ENCODE measurements at regions not wholly inside any gene's neighbourhood (a gene's known extent, or its start where the extent isn't known, plus 50 kb on each side); places are given as distances from the start of the nearest gene placed in this dataset.

GRCh38 chr2:192570788-192571187 is 376.1 kb upstream of the TMEFF2 start:
- H3K4me3 ChIP-seq: no peak overlapping the region
- ATAC-seq: no peak
- DNase-seq: no peak
- no peaks in the 10 kb centered on the region for H3K36me3 ChIP-seq
- peaks cover 0 to 8% of the 10 kb centered on the region in 2 donors for H3K9me3 ChIP-seq
- TF ChIP-seq, protein P1, sequence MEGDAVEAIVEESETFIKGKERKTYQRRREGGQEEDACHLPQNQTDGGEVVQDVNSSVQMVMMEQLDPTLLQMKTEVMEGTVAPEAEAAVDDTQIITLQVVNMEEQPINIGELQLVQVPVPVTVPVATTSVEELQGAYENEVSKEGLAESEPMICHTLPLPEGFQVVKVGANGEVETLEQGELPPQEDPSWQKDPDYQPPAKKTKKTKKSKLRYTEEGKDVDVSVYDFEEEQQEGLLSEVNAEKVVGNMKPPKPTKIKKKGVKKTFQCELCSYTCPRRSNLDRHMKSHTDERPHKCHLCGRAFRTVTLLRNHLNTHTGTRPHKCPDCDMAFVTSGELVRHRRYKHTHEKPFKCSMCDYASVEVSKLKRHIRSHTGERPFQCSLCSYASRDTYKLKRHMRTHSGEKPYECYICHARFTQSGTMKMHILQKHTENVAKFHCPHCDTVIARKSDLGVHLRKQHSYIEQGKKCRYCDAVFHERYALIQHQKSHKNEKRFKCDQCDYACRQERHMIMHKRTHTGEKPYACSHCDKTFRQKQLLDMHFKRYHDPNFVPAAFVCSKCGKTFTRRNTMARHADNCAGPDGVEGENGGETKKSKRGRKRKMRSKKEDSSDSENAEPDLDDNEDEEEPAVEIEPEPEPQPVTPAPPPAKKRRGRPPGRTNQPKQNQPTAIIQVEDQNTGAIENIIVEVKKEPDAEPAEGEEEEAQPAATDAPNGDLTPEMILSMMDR (IDR thresholded peaks at IDR 0.05): no peak
- H3K4me1 ChIP-seq: no peaks in the 10 kb centered on the region
- H3K27ac ChIP-seq: no peak overlapping the region
- no peaks in the 10 kb centered on the region for H3K27me3 ChIP-seq
- intact Hi-C loops (cut with DNase I): no loop called here

DNA sequence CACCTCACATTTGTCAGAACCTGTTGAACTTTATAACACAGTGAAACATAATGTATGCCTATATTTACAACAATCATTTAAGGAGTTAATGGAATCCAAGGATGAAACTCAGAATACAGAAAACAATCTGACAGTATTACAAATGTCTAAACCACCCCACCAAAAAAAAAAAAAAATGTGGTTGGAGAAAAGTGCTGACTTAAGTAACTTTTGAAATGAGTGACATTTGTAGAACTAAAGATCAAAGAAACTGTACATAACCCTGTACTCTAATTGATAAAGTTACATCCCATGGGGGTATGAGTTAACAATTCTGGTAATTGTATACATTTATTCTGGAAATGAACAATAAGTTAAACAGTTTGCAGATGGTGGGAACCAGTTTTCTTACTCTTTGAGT is 372.1 kb upstream of the TMEFF2 start:
- ATAC-seq (no peak), DNase-seq (no peak)
- H3K36me3 ChIP-seq: no peaks in the 10 kb centered on the region
- intact Hi-C loops (cut with DNase I): no loop called here
- H3K27me3 ChIP-seq: no peaks in the 10 kb centered on the region
- H3K9me3 ChIP-seq: peaks cover 0 to 2% of the 10 kb centered on the region in 2 donors
- no peak overlapping the region for H3K27ac ChIP-seq
- H3K4me3 ChIP-seq: no peak overlapping the region
- no peaks in the 10 kb centered on the region for H3K4me1 ChIP-seq
- TF ChIP-seq, protein P1 (IDR thresholded peaks at IDR 0.05): no peak

GRCh38 chr2:192560326-192560725 is 365.6 kb upstream of the TMEFF2 start:
- ATAC-seq (no peak), DNase-seq (no peak)
- no peak overlapping the region for H3K4me3 ChIP-seq
- no peaks in the 10 kb centered on the region for H3K36me3 ChIP-seq
- intact Hi-C loops (cut with DNase I): no loop called here
- no peaks in the 10 kb centered on the region for H3K9me3 ChIP-seq
- no peak overlapping the region for H3K27ac ChIP-seq
- TF ChIP-seq, protein P1 (IDR thresholded peaks at IDR 0.05): no peak
- no peaks in the 10 kb centered on the region for H3K4me1 ChIP-seq
- no peaks in the 10 kb centered on the region for H3K27me3 ChIP-seq

- Histone ChIP-seq H3K36me3 (no peaks in the 10 kb centered on the region), H3K27me3 (no peaks in the 10 kb centered on the region), H3K9me3 (no peaks in the 10 kb centered on the region), H3K27ac (no peak overlapping the region), H3K4me1 (no peaks in the 10 kb centered on the region), H3K4me3 (no peak overlapping the region)
- TF ChIP-seq, protein P1 (IDR thresholded peaks at IDR 0.05): no peak
- ATAC-seq (no peak), DNase-seq (no peak)
- intact Hi-C loops (cut with DNase I): no loop called here
Measured at GRCh38 chr2:192559587-192559986, 364.9 kb upstream of the TMEFF2 start.

DNA sequence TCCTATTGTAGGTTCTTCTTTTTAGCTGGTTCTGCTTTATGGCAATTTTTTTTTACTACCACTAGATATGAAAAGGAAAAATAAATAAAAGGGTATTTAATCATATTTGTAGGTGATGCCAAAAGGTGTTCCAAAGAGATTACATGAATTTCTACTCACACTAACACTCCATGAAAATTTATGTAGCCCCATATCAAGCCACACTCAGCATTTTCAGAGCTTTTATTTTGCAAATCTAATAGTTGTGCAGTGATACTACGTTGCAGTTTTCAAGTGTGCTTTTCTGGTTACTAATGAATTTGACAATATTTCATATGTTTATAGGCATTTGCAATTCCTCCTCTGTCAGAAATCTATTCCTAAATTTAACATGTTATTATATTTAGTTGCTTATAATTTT is 363.9 kb upstream of the TMEFF2 start:
- H3K27me3 ChIP-seq: no peaks in the 10 kb centered on the region
- no peaks in the 10 kb centered on the region for H3K36me3 ChIP-seq
- DNase-seq (no peak), ATAC-seq (no peak)
- no peak overlapping the region for H3K27ac ChIP-seq
- TF ChIP-seq, protein P1 (IDR thresholded peaks at IDR 0.05): no peak
- intact Hi-C loops (cut with DNase I): no loop called here
- H3K4me1 ChIP-seq: no peaks in the 10 kb centered on the region
- H3K4me3 ChIP-seq: no peak overlapping the region
- no peaks in the 10 kb centered on the region for H3K9me3 ChIP-seq

Measured in left lung (tissue), 4 donors.